B cell (primary cell): ENCODE measurements at regions not wholly inside any gene's neighbourhood (a gene's known extent, or its start where the extent isn't known, plus 50 kb on each side); places are given as distances from the start of the nearest gene placed in this dataset.

ENCODE experiments used
- ATAC-seq: fragments of 200-7000 bp; cut with Tn5 transposase; one replicate; pipeline ENCODE4 v1.10.0; 2021; ENCODE audit warnings: low read depth, mild to moderate bottlenecking, moderate number of reproducible peaks, moderate library complexity
- CTCF ChIA-PET: fragments of 350-600 bp; sonication (Branson Sonifier 250); formaldehyde crosslinking; loops from one replicate; lab custom pipeline; 2021; ENCODE audit warnings: antibody characterized with exemption, inconsistent platforms; lab: Charles Lee
- POLR2A ChIA-PET: fragments of 350-600 bp; sonication (Branson Sonifier 250); formaldehyde crosslinking; loops from one replicate; lab custom pipeline; 2021; ENCODE audit warnings: antibody characterized with exemption; lab: Charles Lee
- DNase-seq: peaks from one replicate; pipeline ENCODE4 v3.0.0; 2013
- H2AFZ ChIP-seq: 2 replicates; pipeline ENCODE4 v1.6.1; 2012; ENCODE audit warnings: mild to moderate bottlenecking, low read depth, low read length; ENCODE audit not compliant: insufficient read depth, poor library complexity, severe bottlenecking
- H3K27ac ChIP-seq, 2 donors: 1 replicate in 1 of 2; 2 replicates in 1 of 2; pipeline ENCODE4 v1.5.1; 2012 to 2013; ENCODE audit warnings: low read length in 2 of 2, mild to moderate bottlenecking in 2 of 2, moderate library complexity in 1 of 2
- H3K27me3 ChIP-seq, 4 experiments: fragments of 200-600 bp in 1 of 4; sonication (generic) in 1 of 4; replicated peaks in 1 of 4; 1 replicate in 2 of 4; 2 replicates in 2 of 4; pipeline versions ENCODE4 v1.6.1 to v1.7.0; 2013 to 2016; ENCODE audit warnings: low read length in 3 of 4, mild to moderate bottlenecking in 2 of 4, mixed read lengths in 1 of 4, moderate library complexity in 1 of 4; ENCODE audit not compliant: insufficient read depth in 4 of 4, control insufficient read depth in 3 of 4; ENCODE audit errors: control extremely low read depth in 1 of 4
- H3K36me3 ChIP-seq, 2 experiments: replicated peaks in 1 of 2; 1 replicate in 1 of 2; 2 replicates in 1 of 2; pipeline versions ENCODE4 v1.6.1 to v1.7.1; 2013; ENCODE audit warnings: low read length in 1 of 2; ENCODE audit not compliant: insufficient read depth in 2 of 2, control insufficient read depth in 1 of 2; ENCODE audit errors: control extremely low read depth in 1 of 2, extremely low read depth in 1 of 2
- H3K4me1 ChIP-seq, 2 donors: fragments of 200-600 bp in 1 of 2; sonication (generic) in 1 of 2; 1 replicate in 1 of 2; 2 replicates in 1 of 2; pipeline versions ENCODE4 v1.5.1 to v1.6.1; 2013 to 2017; ENCODE audit warnings: low read length in 2 of 2; ENCODE audit not compliant: control insufficient read depth in 2 of 2, insufficient read depth in 2 of 2
- H3K4me2 ChIP-seq: replicated peaks from 2 replicates; pipeline ENCODE3; 2012; ENCODE audit warnings: mild to moderate bottlenecking, low read depth, low read length; ENCODE audit not compliant: poor library complexity, severe bottlenecking
- H3K4me3 ChIP-seq, 5 experiments: fragments of 200-600 bp in 1 of 5; sonication (generic) in 1 of 5; 1 replicate in 3 of 5; 2 replicates in 2 of 5; pipeline versions ENCODE4 v1.5.1 to v1.7.0; 2011 to 2016; ENCODE audit warnings: low read length in 4 of 5, mild to moderate bottlenecking in 4 of 5, low read depth in 2 of 5, control low read depth in 1 of 5, moderate library complexity in 1 of 5; ENCODE audit not compliant: insufficient read depth in 1 of 5; ENCODE audit errors: control extremely low read depth in 1 of 5, extremely low read depth in 1 of 5
- H3K79me2 ChIP-seq: fragments of 200-600 bp; sonication (generic); one replicate; pipeline ENCODE4 v1.6.0; 2016; ENCODE audit warnings: low read length; ENCODE audit not compliant: control insufficient read depth, insufficient read depth
- H3K9ac ChIP-seq: fragments of 200-600 bp; sonication (generic); 2 replicates; pipeline ENCODE4 v1.6.1; 2017; ENCODE audit warnings: mild to moderate bottlenecking, low read length, moderate library complexity
- H3K9me3 ChIP-seq, 3 donors: one replicate each; pipeline versions ENCODE4 v1.6.1 to v1.7.1; 2013; ENCODE audit warnings: low read length in 2 of 3; ENCODE audit not compliant: control insufficient read depth in 2 of 3, insufficient read depth in 1 of 3; ENCODE audit errors: control extremely low read depth in 1 of 3
- H4K20me1 ChIP-seq: 2 replicates; pipeline ENCODE4 v1.6.0; 2012; ENCODE audit warnings: mild to moderate bottlenecking, low read length; ENCODE audit not compliant: insufficient read depth, control insufficient read depth, poor library complexity, severe bottlenecking
- H3K27ac Mint-ChIP-seq: one replicate; pipeline ENCODE4 v1.8.0; 2021; ENCODE audit warnings: mixed read lengths
- H3K27me3 Mint-ChIP-seq: one replicate; pipeline ENCODE4 v1.8.0; 2021; ENCODE audit warnings: mixed read lengths
- H3K4me1 Mint-ChIP-seq: one replicate; pipeline ENCODE4 v1.8.0; 2021; ENCODE audit warnings: mixed read lengths
- H3K4me3 Mint-ChIP-seq: one replicate; pipeline ENCODE4 v1.8.0; 2021; ENCODE audit warnings: mixed read lengths
- H3K9me3 Mint-ChIP-seq: one replicate; pipeline ENCODE4 v1.8.0; 2022; ENCODE audit warnings: mixed read lengths; ENCODE audit not compliant: insufficient read depth
- EZH2 ChIP-seq: IDR thresholded peaks from 2 replicates; pipeline ENCODE4 v1.6.1; 2012; ENCODE audit warnings: borderline replicate concordance, low read depth, mild to moderate bottlenecking, moderate library complexity, low read length; ENCODE audit not compliant: insufficient read depth, poor library complexity, severe bottlenecking
- WGBS: methylation state at CpG from one replicate; pipeline ENCODE4 v1.1.5; 2013; ENCODE audit warnings: missing lambda C conversion rate; ENCODE audit not compliant: insufficient coverage; 5-methylcytosine and 5-hydroxymethylcytosine counted together
- intact Hi-C: fragments of 100-400 bp; cut with micrococcal nuclease; formaldehyde crosslinking; loops from one replicate; pipeline ENCODE4 v1.10.0; 2022
- TF ChIP-seq, protein P1 (sequence below): fragments of 200-600 bp; IDR thresholded peaks from one replicate; pipeline ENCODE4 v1.8.0; 2022; ENCODE audit warnings: antibody characterized with exemption, mild to moderate bottlenecking

DNA sequence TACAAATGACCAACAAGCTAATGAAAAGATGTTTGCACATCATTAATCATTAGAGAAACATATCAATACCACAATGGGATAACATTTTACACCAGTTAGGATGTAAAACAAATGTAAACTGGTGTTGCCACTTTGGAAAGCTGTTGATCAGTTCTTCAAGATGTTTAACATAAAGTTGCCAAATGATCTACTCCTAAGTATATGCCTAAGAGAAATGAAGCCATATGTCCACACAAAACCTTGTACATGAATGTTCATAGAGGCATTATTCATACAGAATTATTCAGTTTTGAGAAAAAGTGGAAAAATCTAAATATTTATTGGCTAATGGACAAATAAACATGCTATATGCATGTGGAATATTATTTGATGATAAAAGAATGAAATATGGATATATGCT lies 136.9 kb upstream of the KITLG start:
- Mint-ChIP-seq H3K9me3 (no peaks in the 10 kb centered on the region), H3K27ac (no peak overlapping the region), H3K27me3 (no peaks in the 10 kb centered on the region), H3K4me3 (no peak overlapping the region), H3K4me1 (no peaks in the 10 kb centered on the region)
- H3K9ac ChIP-seq, result no peak overlapping the region
- no peak overlapping the region for H3K27ac ChIP-seq
- no peak for DNase-seq
- no peak overlapping the region for H3K4me3 ChIP-seq
- POLR2A ChIA-PET, result no interaction called here
- no peaks in the 10 kb centered on the region for H3K79me2 ChIP-seq
- TF ChIP-seq, protein P1, sequence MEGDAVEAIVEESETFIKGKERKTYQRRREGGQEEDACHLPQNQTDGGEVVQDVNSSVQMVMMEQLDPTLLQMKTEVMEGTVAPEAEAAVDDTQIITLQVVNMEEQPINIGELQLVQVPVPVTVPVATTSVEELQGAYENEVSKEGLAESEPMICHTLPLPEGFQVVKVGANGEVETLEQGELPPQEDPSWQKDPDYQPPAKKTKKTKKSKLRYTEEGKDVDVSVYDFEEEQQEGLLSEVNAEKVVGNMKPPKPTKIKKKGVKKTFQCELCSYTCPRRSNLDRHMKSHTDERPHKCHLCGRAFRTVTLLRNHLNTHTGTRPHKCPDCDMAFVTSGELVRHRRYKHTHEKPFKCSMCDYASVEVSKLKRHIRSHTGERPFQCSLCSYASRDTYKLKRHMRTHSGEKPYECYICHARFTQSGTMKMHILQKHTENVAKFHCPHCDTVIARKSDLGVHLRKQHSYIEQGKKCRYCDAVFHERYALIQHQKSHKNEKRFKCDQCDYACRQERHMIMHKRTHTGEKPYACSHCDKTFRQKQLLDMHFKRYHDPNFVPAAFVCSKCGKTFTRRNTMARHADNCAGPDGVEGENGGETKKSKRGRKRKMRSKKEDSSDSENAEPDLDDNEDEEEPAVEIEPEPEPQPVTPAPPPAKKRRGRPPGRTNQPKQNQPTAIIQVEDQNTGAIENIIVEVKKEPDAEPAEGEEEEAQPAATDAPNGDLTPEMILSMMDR, result no peak
- TF ChIP-seq EZH2, result no peak
- no peaks in the 10 kb centered on the region for H3K27me3 ChIP-seq
- H2AFZ ChIP-seq, result no peak overlapping the region
- H3K4me2 ChIP-seq, result no peak overlapping the region
- peaks cover 0 to 2% (median 0%) of the 10 kb centered on the region in 3 donors for H3K9me3 ChIP-seq
- H3K36me3 ChIP-seq, result no peaks in the 10 kb centered on the region
- ATAC-seq, result no peak
- intact Hi-C loops, result no loop called here
- CTCF ChIA-PET, result no interaction called here
- no peaks in the 10 kb centered on the region for H3K4me1 ChIP-seq
- no peaks in the 10 kb centered on the region for H4K20me1 ChIP-seq

- Histone ChIP-seq H4K20me1 (no peaks in the 10 kb centered on the region), H3K9me3 (peaks cover 0 to 2% (median 0%) of the 10 kb centered on the region in 3 donors), H3K27ac (no peak overlapping the region), H3K79me2 (no peaks in the 10 kb centered on the region), H3K4me1 (no peaks in the 10 kb centered on the region), H3K4me2 (no peak overlapping the region), H3K36me3 (no peaks in the 10 kb centered on the region), H2AFZ (no peak overlapping the region), H3K27me3 (no peaks in the 10 kb centered on the region), H3K4me3 (no peak overlapping the region), H3K9ac (no peak overlapping the region)
- Mint-ChIP-seq H3K4me1 (no peaks in the 10 kb centered on the region), H3K27me3 (no peaks in the 10 kb centered on the region), H3K4me3 (no peak overlapping the region), H3K9me3 (no peaks in the 10 kb centered on the region), H3K27ac (no peak overlapping the region)
- ChIA-PET CTCF (no interaction called here), POLR2A (interaction anchor here (0.7 kb wide), 1 partner anchor 50 kb away, joined by 3 read pairs; no protein-coding TSS in a partner anchor)
- 85% methylated on average over 1 of the region's 1 CpG for WGBS
- intact Hi-C loops, result no loop called here
- DNase-seq (no peak), ATAC-seq (no peak)
- TF ChIP-seq, protein P1, result no peak
- no peak for TF ChIP-seq EZH2
These were observed 136.0 kb upstream of the KITLG start for GRCh38 chr12:88716240-88716639.
